Activated CD4-positive, alpha-beta memory T cell treated with anti-CD3 and anti-CD28 coated beads, Interleukin-2, amount 10 ng/mL, durations not matched to agents 7 days and 5 days (primary cell): ENCODE measurements at regions not wholly inside any gene's neighbourhood (a gene's known extent, or its start where the extent isn't known, plus 50 kb on each side); places are given as distances from the start of the nearest gene placed in this dataset.

Source experiments
- CTCF ChIA-PET: fragments of 350-600 bp; sonication (Branson Sonifier 250); formaldehyde crosslinking; loops from one replicate; lab custom pipeline; 2021; ENCODE audit warnings: antibody characterized with exemption, inconsistent platforms; lab: Charles Lee
- POLR2A ChIA-PET: fragments of 350-600 bp; sonication (Branson Sonifier 250); formaldehyde crosslinking; loops from one replicate; lab custom pipeline; 2021; ENCODE audit warnings: antibody characterized with exemption; lab: Charles Lee
- DNase-seq: peaks from one replicate; pipeline ENCODE4 v3.0.0-alpha.2; 2020
- H3K27ac Mint-ChIP-seq: one replicate; pipeline ENCODE4 v1.8.0; 2021; ENCODE audit warnings: mild to moderate bottlenecking, mixed read lengths
- H3K27me3 Mint-ChIP-seq: one replicate; pipeline ENCODE4 v1.8.0; 2021; ENCODE audit warnings: mixed read lengths
- H3K36me3 Mint-ChIP-seq: one replicate; pipeline ENCODE4 v1.8.0; 2021; ENCODE audit warnings: low read depth, mixed read lengths
- H3K4me1 Mint-ChIP-seq: one replicate; pipeline ENCODE4 v1.8.0; 2021; ENCODE audit warnings: mixed read lengths
- H3K4me3 Mint-ChIP-seq: one replicate; pipeline ENCODE4 v1.8.0; 2021; ENCODE audit warnings: mild to moderate bottlenecking, mixed read lengths
- H3K9me3 Mint-ChIP-seq: one replicate; pipeline ENCODE4 v1.8.0; 2021; ENCODE audit warnings: mixed read lengths

DNA sequence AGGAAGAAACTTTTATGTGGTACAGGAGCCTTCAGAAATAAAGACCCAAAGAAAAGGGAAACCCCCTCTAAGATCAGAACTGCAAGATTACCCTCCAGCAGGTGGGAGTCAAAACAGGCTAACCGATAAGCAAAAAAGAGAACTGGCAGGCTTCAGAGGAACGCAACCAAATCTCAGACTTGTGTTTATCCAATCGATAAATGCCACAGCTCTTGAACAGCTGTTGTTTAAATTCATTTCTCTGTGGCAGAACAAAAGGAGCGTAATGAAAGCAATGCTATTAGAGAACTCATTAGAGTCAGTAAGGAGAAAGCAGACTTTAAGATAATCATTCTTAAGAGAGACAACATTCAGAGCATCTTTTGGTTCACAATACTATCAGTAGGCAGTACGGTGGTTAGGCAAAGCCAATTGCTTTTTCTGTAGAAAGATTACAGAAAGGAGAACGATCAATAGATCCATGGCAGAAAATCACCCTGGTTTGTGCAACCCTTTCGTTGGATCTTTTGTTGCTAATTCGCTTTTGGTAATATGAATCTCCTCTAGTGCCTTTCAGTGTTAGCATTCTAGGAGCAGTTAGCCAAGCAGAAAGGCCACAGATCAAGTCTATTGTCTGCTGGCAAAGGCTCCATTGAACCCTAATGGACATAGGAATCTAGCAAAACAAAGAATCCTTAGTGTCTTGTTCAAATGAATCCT is 476.4 kb upstream of the CHST9 start:
- Mint-ChIP-seq H3K27me3 (no peaks in the 10 kb centered on the region), H3K36me3 (no peaks in the 10 kb centered on the region), H3K27ac (no peak overlapping the region), H3K9me3 (peaks cover 6% of the 10 kb centered on the region), H3K4me3 (no peak overlapping the region), H3K4me1 (no peaks in the 10 kb centered on the region)
- POLR2A ChIA-PET: no interaction called here
- CTCF ChIA-PET: no interaction called here
- DNase-seq: no peak

DNA sequence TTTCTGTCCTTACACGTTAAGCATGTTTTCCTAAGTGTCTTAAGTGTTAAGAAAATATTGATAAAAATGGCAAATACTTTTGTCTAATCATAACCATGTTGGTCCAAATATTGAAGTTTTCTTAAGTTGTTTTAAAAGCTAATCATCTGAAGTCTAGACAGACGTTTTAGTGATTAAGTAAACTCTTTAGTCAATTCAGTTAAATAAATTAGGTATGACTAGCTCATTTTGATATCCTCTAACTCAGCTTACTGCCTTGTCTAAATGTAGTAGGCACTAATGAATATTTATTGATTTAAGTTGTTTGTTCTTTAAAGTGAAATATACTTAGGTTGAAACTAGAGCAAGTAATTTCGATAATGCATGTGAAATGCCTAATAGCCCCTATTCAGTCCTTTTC is 471.8 kb upstream of the CHST9 start:
- Mint-ChIP-seq H3K27me3 (no peaks in the 10 kb centered on the region), H3K4me1 (no peaks in the 10 kb centered on the region), H3K27ac (no peak overlapping the region), H3K9me3 (peaks cover 6% of the 10 kb centered on the region), H3K4me3 (no peak overlapping the region), H3K36me3 (no peaks in the 10 kb centered on the region)
- CTCF ChIA-PET: no interaction called here
- no peak for DNase-seq
- POLR2A ChIA-PET: no interaction called here

DNA sequence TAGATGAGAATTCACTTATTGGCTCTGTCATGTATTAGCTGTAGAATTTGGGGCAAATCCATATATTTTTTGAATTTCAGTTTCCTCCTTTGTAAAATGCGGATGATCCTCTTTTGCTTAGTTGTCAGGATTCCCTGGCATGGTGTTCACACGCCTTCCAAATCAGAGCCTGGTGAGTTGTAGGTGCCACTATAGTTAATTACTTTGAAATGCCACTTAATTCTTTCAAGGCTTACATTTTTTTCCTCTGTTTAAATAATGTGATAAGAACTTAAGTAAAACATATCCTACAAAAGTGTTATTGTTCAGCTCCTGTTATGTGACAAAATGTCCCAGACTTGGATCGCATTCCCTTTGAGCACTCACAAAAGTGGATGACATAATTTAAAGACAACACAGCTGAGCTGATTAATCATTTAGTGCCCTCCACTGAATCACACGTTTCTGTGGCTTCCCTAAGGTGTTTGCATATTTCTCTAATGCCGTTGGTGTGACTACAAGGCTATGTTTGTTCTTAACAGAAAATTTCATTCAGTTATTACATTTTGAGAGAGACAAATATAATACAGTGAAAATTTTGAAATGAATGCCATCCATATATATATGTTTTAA is 471.2 kb upstream of the CHST9 start:
- no peak overlapping the region for H3K4me3 Mint-ChIP-seq
- no peaks in the 10 kb centered on the region for H3K36me3 Mint-ChIP-seq
- H3K27me3 Mint-ChIP-seq: no peaks in the 10 kb centered on the region
- CTCF ChIA-PET: no interaction called here
- no peak for DNase-seq
- H3K9me3 Mint-ChIP-seq: peaks cover 6% of the 10 kb centered on the region
- no peaks in the 10 kb centered on the region for H3K4me1 Mint-ChIP-seq
- no peak overlapping the region for H3K27ac Mint-ChIP-seq
- POLR2A ChIA-PET: no interaction called here

DNA sequence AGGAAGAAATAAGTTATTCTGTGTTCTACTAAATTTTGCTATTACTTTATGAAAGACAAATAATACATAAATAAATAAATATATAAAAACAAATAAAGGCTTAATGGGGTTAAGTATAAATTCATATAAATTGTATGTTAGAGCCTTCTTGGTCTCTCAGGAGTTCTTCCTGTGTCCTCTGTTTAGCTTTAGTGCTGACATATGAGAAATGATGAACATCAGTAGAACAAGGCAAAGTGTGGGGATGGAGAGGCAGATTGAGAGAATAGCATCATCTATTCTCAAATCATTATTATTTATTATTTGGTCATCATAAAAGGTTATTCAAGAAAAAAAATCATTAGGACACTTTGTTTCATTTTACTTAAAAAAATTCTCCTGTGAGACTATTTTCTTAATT is 468.1 kb upstream of the CHST9 start:
- H3K4me1 Mint-ChIP-seq: no peaks in the 10 kb centered on the region
- H3K27me3 Mint-ChIP-seq: no peaks in the 10 kb centered on the region
- no peaks in the 10 kb centered on the region for H3K9me3 Mint-ChIP-seq
- no peaks in the 10 kb centered on the region for H3K36me3 Mint-ChIP-seq
- no peak overlapping the region for H3K4me3 Mint-ChIP-seq
- POLR2A ChIA-PET: no interaction called here
- DNase-seq: no peak
- no peak overlapping the region for H3K27ac Mint-ChIP-seq
- CTCF ChIA-PET: no interaction called here

DNA sequence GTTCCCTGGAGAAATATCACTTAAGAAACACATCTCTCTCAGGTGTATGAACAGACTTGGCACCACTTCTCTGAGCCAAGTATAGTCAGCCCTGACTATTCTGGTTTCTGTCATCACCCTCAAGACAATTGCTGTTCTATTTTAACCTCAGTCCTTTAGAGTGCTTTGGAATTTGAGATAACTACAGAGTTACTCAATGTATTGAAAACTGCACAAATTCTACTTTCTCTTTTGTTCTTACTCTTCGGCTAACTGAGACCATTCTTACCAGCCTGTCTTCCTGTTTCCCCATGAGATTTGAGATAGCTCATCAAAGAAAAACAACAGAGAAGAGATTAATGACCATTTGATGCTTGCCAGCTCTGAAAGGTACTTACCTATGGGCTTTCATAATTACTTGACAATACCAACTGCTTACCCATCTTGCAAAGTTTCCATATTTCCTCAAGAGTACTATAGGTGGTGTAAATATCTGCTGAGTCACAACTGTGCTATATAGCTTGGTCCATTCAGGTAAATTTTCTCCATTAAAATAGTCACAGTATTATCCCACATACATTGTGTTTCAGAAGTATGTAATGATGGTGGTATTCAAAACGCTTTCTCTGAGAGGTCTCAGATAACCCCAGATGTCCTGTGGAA is 467.5 kb upstream of the CHST9 start:
- H3K4me3 Mint-ChIP-seq: no peak overlapping the region
- H3K9me3 Mint-ChIP-seq: no peaks in the 10 kb centered on the region
- ChIA-PET CTCF (no interaction called here), POLR2A (no interaction called here)
- no peak for DNase-seq
- H3K4me1 Mint-ChIP-seq: no peaks in the 10 kb centered on the region
- H3K36me3 Mint-ChIP-seq: no peaks in the 10 kb centered on the region
- H3K27me3 Mint-ChIP-seq: no peaks in the 10 kb centered on the region
- no peak overlapping the region for H3K27ac Mint-ChIP-seq

DNA sequence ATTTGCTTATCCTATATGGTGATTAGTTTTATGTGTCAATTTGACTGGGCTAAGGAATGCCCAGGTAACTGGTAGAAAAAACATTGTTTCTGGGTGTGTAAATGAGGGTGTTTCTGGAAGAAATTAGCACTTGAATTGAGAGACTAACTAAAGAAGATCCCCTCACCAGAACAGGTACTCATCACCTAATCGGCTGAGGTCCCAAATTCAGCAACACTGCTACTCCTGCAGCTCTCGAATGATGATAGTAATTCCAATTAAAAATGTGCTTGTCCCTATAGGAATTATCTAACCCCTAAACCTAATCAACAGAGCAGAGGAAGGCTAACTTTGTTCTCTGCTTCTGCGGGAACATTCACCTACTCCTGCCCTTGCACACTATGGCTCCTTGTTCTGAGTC is 464.5 kb upstream of the CHST9 start:
- Mint-ChIP-seq H3K27me3 (no peaks in the 10 kb centered on the region), H3K27ac (no peak overlapping the region), H3K4me3 (no peak overlapping the region), H3K4me1 (no peaks in the 10 kb centered on the region), H3K9me3 (no peaks in the 10 kb centered on the region), H3K36me3 (no peaks in the 10 kb centered on the region)
- ChIA-PET POLR2A (no interaction called here), CTCF (no interaction called here)
- DNase-seq: no peak

DNA sequence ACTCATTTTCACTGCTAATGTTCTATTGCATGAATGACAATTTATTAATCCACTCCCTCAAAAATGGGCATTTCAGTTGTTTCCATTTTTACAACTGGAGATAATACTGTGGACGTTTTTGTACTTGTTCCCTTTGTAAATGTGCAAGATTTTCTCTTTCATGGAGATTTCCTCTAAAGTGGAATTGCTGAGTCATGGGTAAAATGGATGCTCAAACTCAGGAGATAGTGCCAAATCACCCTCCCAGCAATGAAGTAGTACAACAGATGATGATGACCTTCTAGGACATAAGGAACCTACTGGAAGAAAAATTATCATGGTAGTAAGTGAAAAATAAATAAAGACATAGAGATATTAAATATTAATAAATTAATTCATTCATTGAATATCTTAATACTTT is 460.8 kb upstream of the CHST9 start:
- no peak overlapping the region for H3K4me3 Mint-ChIP-seq
- H3K9me3 Mint-ChIP-seq: no peaks in the 10 kb centered on the region
- H3K27ac Mint-ChIP-seq: no peak overlapping the region
- ChIA-PET CTCF (no interaction called here), POLR2A (no interaction called here)
- no peaks in the 10 kb centered on the region for H3K4me1 Mint-ChIP-seq
- no peak for DNase-seq
- no peaks in the 10 kb centered on the region for H3K27me3 Mint-ChIP-seq
- no peaks in the 10 kb centered on the region for H3K36me3 Mint-ChIP-seq

DNA sequence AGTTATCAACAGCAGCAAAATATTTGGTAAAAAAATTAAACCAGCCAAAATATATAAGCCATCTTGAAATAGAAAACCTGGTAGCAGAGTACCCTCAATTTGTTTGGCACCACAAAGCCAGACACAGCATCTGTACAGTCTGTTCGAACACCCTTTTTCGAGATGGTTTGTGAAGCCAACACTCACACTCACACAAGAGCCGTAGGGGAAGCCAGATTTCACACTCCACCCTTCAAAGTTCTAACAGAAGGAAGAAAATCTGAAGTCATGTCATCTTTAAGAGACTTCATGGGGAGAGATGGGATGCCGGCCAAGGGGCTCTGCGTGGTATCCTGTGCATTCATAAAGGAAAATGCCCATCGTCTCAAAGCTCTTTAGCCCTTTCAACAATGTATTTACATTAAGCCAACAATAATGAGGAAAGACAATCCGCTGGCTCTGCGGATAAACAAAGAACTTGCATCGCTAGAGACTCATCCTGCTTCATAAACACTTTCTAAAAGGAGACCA is 451.5 kb upstream of the CHST9 start:
- no peak overlapping the region for H3K27ac Mint-ChIP-seq

DNA sequence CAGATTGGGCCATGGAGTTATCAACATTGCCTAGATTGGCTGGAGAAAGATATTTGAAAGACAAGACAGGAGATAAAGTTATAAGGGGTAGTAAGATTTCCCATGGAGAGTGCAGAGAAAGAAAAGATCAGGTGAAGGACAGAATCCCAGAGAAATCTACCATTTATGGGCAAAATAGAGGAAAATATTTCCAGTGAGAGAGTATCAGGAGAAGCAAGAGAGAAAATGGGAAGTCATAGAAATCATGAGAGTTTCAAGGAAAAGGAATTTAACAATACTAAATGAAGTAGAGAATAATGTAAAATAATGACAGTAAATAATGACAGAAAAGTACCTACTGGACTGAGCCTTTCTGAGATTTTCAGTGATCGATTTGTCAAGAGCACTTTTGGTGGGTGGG is 447.6 kb upstream of the CHST9 start:
- ChIA-PET POLR2A (no interaction called here), CTCF (no interaction called here)
- no peak for DNase-seq
- no peak overlapping the region for H3K27ac Mint-ChIP-seq
- no peak overlapping the region for H3K4me3 Mint-ChIP-seq
- peaks cover 5% of the 10 kb centered on the region for H3K9me3 Mint-ChIP-seq
- no peaks in the 10 kb centered on the region for H3K27me3 Mint-ChIP-seq
- H3K36me3 Mint-ChIP-seq: no peaks in the 10 kb centered on the region
- no peaks in the 10 kb centered on the region for H3K4me1 Mint-ChIP-seq

More for the DNA sequence above, 451.5 kb upstream of the CHST9 start:
- no peaks in the 10 kb centered on the region for H3K27me3 Mint-ChIP-seq
- no peaks in the 10 kb centered on the region for H3K36me3 Mint-ChIP-seq
- H3K4me1 Mint-ChIP-seq: no peaks in the 10 kb centered on the region
- ChIA-PET POLR2A (no interaction called here), CTCF (interaction anchor here (0.5 kb wide), 1 partner anchor 499 kb away, joined by 5 read pairs; no protein-coding TSS in a partner anchor)
- no peak for DNase-seq
- H3K4me3 Mint-ChIP-seq: no peak overlapping the region
- peaks cover 5% of the 10 kb centered on the region for H3K9me3 Mint-ChIP-seq

DNA sequence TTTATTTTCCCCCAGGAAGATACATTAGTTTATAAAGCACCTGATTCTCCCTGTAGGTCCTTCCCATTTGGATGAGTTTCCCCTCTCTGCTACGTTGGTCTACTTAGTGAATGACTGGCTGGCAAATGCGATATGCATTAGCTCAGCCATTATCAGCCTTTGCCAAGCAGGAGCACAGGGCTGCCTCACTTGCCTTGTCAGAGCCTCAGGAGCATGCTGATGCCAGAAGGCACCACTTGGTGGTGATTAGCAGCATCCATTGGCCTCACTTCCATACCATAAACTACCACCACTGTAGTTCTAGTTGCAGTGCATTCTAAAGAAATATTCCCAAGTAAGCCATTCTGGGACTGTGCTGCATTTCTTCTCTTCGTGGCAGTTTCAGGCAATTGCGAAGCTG is 442.8 kb upstream of the CHST9 start:
- no peak overlapping the region for H3K4me3 Mint-ChIP-seq
- H3K36me3 Mint-ChIP-seq: no peaks in the 10 kb centered on the region
- ChIA-PET POLR2A (no interaction called here), CTCF (no interaction called here)
- no peak overlapping the region for H3K27ac Mint-ChIP-seq
- H3K27me3 Mint-ChIP-seq: no peaks in the 10 kb centered on the region
- H3K9me3 Mint-ChIP-seq: no peaks in the 10 kb centered on the region
- no peaks in the 10 kb centered on the region for H3K4me1 Mint-ChIP-seq
- no peak for DNase-seq

DNA sequence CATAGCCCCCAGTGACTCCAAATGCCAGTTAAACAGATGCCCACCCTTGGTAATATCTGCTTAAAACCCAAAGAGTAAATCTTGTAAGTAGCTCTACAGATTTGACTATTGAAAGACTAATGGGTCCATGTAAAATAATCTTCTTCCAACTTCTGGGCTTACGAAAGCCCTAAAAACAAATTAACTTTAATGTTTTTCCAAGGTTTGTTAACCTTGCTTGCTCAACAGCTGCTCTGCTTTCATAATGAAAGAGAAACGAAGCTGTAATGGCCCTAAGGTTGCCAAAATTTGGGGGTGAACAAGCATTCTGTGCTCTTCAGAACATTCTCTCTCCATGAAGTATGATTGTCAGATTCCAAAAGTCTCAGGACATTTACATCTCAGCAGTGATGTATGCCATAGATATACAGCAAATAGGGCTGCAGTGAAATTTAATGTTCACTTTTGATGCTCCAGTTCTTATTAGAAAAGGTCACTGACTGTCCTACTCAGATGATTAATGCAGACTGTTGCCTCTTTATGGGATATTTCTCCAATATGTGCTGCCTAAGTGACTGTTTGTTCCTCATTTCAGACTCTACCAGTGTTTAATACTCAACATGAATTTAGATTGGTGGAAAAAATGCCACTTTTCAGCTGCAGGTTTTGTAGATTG is 436.3 kb upstream of the CHST9 start:
- Mint-ChIP-seq H3K4me3 (no peak overlapping the region), H3K27me3 (no peaks in the 10 kb centered on the region), H3K36me3 (no peaks in the 10 kb centered on the region), H3K4me1 (no peaks in the 10 kb centered on the region), H3K27ac (no peak overlapping the region), H3K9me3 (peaks cover 5% of the 10 kb centered on the region)
- ChIA-PET POLR2A (no interaction called here), CTCF (no interaction called here)
- DNase-seq: no peak

DNA sequence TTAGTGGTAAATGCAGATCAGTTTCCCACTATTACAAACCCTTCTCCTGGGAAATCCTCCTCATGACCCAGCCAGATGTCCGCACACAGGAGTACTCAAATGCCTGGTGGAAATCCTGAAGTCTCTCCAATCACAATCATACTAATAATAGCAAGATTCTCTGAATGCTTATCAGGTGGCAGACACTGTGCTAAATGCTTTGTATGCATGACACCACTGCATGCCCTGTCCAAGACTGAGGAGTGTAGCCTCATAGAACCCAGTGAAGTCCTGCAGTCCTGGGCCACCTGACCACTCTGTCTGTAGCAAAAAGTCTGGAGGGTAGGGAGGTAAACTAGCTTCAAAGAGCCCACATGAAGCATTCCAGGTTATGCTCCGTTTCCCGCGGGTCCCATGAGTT is 434.8 kb upstream of the CHST9 start:
- ChIA-PET CTCF (no interaction called here), POLR2A (no interaction called here)
- H3K4me3 Mint-ChIP-seq: no peak overlapping the region

DNA sequence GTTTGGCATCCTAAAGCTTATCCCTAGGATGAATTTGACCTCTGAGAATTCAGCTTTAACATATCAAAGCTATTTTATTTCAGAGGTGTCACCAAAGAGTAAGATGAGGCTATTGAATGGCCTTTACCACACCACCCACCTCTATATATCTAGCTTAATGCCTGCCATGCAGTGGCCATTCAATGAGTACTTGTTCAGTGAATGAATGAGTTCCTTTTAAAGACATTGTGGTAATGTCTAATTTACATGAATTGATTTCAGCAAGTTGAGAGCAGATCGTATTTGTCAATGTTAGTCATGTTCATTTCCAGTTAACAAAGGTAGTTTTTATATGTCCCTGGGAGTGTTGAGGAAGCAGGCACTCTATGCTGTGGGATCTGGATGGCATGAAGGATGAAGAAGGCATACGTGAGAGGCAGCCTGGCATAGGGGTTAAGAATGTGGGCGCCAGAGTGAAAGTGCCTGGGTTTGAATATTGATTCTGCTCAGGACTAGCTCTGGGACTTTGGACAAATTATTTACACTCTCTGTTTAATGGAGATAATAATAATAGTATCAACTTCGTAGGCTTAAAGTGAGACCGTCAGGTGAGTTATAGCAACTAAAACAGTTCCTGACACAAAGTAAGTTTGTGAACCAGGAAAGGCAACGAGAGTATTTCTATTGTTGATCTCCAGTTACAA is 434.1 kb upstream of the CHST9 start:
- Mint-ChIP-seq H3K4me1 (no peaks in the 10 kb centered on the region), H3K36me3 (no peaks in the 10 kb centered on the region), H3K27me3 (no peaks in the 10 kb centered on the region), H3K4me3 (no peak overlapping the region), H3K27ac (no peak overlapping the region), H3K9me3 (peaks cover 7% of the 10 kb centered on the region)
- DNase-seq: no peak
- ChIA-PET POLR2A (no interaction called here), CTCF (no interaction called here)

More for the DNA sequence above, 434.8 kb upstream of the CHST9 start:
- Mint-ChIP-seq H3K27me3 (no peaks in the 10 kb centered on the region), H3K4me1 (no peaks in the 10 kb centered on the region), H3K27ac (no peak overlapping the region), H3K9me3 (peaks cover 7% of the 10 kb centered on the region), H3K36me3 (no peaks in the 10 kb centered on the region)
- no peak for DNase-seq
